PC-3 (cell line): ENCODE measurements at regions not wholly inside any gene's neighbourhood (a gene's known extent, or its start where the extent isn't known, plus 50 kb on each side); places are given as distances from the start of the nearest gene placed in this dataset.
"Not testable (repeated sequence)": the region's sequence is repeated elsewhere in the genome, so short reads cannot be mapped to it uniquely, and the experiment has no call there.

ENCODE experiments used
- ATAC-seq: fragments of 200-7000 bp; cut with Tn5 transposase; 2 replicates; pipeline ENCODE4 v1.9.1; 2020; ENCODE audit warnings: mild to moderate bottlenecking, moderate library complexity
- BruUV-seq: library from RNA; stranded (reverse); fragments of 400-500 nt; replicated peaks from 2 replicates; lab custom pipeline; 2021; lab: Mats Ljungman, UMichigan
- CTCF ChIA-PET: fragments of 300-600 bp; sonication (Branson Sonifier 250); formaldehyde crosslinking; loops from one replicate; lab custom pipeline; 2022; ENCODE audit warnings: antibody characterized with exemption; lab: Charles Lee
- POLR2A ChIA-PET: fragments of 300-600 bp; sonication (Branson Sonifier 250); formaldehyde crosslinking; loops from one replicate; lab custom pipeline; 2022; ENCODE audit warnings: antibody characterized with exemption; ENCODE audit not compliant: unreplicated experiment; lab: Charles Lee
- DNase-seq: peaks from one replicate; pipeline ENCODE4 v3.0.0-alpha.2; 2015
- H2AFZ ChIP-seq: fragments of 300-600 bp; sonication (generic); 2 replicates; pipeline ENCODE4 v1.6.0; 2016; ENCODE audit warnings: antibody characterized with exemption, low read length
- H3F3A ChIP-seq: fragments of 300-600 bp; sonication (generic); one replicate; pipeline ENCODE4 v1.6.0; 2017; ENCODE audit warnings: antibody characterized with exemption, low read length, control low read depth, mild to moderate bottlenecking; ENCODE audit not compliant: unreplicated experiment
- H3K27ac ChIP-seq: fragments of 300-600 bp; sonication (generic); 2 replicates; pipeline ENCODE4 v1.5.1; 2016; ENCODE audit warnings: mild to moderate bottlenecking, low read length
- H3K27me3 ChIP-seq: fragments of 300-600 bp; sonication (generic); 2 replicates; pipeline ENCODE4 v1.6.1; 2016; ENCODE audit warnings: low read length, mixed read lengths
- H3K36me3 ChIP-seq: fragments of 300-600 bp; sonication (generic); 2 replicates; pipeline ENCODE4 v1.6.1; 2016; ENCODE audit warnings: low read depth, mixed run types, low read length, mixed read lengths
- H3K4me1 ChIP-seq: fragments of 300-600 bp; sonication (generic); 2 replicates; pipeline ENCODE4 v1.5.1; 2016; ENCODE audit warnings: low read length; ENCODE audit not compliant: insufficient read depth
- H3K4me2 ChIP-seq: fragments of 300-600 bp; sonication (generic); 2 replicates; pipeline ENCODE4 v1.6.0; 2016; ENCODE audit warnings: low read length
- H3K4me3 ChIP-seq: fragments of 300-600 bp; sonication (generic); 2 replicates; pipeline ENCODE4 v1.5.1; 2016; ENCODE audit warnings: mild to moderate bottlenecking, low read length, mixed read lengths
- H3K79me2 ChIP-seq: fragments of 300-600 bp; sonication (generic); 2 replicates; pipeline ENCODE4 v1.6.1; 2017; ENCODE audit warnings: low read length, mixed read lengths
- H3K9ac ChIP-seq: fragments of 300-600 bp; sonication (generic); 2 replicates; pipeline ENCODE4 v1.6.0; 2016; ENCODE audit warnings: mild to moderate bottlenecking, low read length
- H3K9me2 ChIP-seq: fragments of 300-600 bp; sonication (generic); replicated peaks from 2 replicates; pipeline ENCODE4 v1.6.1; 2016; ENCODE audit warnings: mixed run types, low read length, mixed read lengths
- H3K9me3 ChIP-seq: fragments of 300-600 bp; sonication (generic); 2 replicates; pipeline ENCODE4 v1.6.1; 2016; ENCODE audit warnings: low read length, mixed read lengths
- H4K20me1 ChIP-seq: fragments of 300-600 bp; sonication (generic); 2 replicates; pipeline ENCODE4 v1.6.1; 2016; ENCODE audit warnings: low read length, mixed read lengths
- CTCF ChIP-seq: fragments of 300-600 bp; sonication (generic); conservative IDR thresholded peaks from 2 replicates; pipeline ENCODE4 v1.5.1; 2017; ENCODE audit warnings: antibody characterized with exemption, low read depth, mild to moderate bottlenecking, low read length
- EZH2 ChIP-seq: fragments of 300-600 bp; sonication (generic); IDR thresholded peaks from one replicate; pipeline ENCODE4 v1.6.1; 2017; ENCODE audit warnings: antibody characterized with exemption, mild to moderate bottlenecking, low read length; ENCODE audit not compliant: unreplicated experiment
- EZH2phosphoT487 ChIP-seq: fragments of 300-600 bp; sonication (generic); IDR thresholded peaks from 2 replicates; pipeline ENCODE4 v1.6.1; 2018; ENCODE audit warnings: mild to moderate bottlenecking, antibody characterized with exemption, low read length, borderline replicate concordance
- intact Hi-C: fragments of 100-400 bp; cut with micrococcal nuclease; formaldehyde crosslinking; loops from 2 replicates; pipeline ENCODE4 v1.9.0; 2023

- intact Hi-C loops = no loop called here
- BruUV-seq = no TSS peak
- no peaks in the 10 kb centered on the region for H3K9me3 ChIP-seq
- DNase-seq (no peak), ATAC-seq (no peak)
- TF ChIP-seq EZH2 (no peak), EZH2phosphoT487 (no peak), CTCF (no peak)
- H3K9ac ChIP-seq = no peak overlapping the region
- H2AFZ ChIP-seq = no peak overlapping the region
- H4K20me1 ChIP-seq = no peaks in the 10 kb centered on the region
- H3K79me2 ChIP-seq = no peaks in the 10 kb centered on the region
- no peaks in the 10 kb centered on the region for H3K36me3 ChIP-seq
- H3F3A ChIP-seq = no peaks in the 10 kb centered on the region
- no peaks in the 10 kb centered on the region for H3K9me2 ChIP-seq
- no peak overlapping the region for H3K27ac ChIP-seq
- CTCF ChIA-PET = no interaction called here
- no peak overlapping the region for H3K4me2 ChIP-seq
- POLR2A ChIA-PET = no interaction called here
- no peak overlapping the region for H3K4me3 ChIP-seq
- no peaks in the 10 kb centered on the region for H3K27me3 ChIP-seq
- H3K4me1 ChIP-seq = no peaks in the 10 kb centered on the region
Measured at GRCh38 chr6:95743591-95743990, 166.3 kb downstream of the MANEA start.

- CTCF ChIA-PET, H3K4me3 ChIP-seq, BruUV-seq, intact Hi-C loops, H3K9me3 ChIP-seq, H3K36me3 ChIP-seq, H3K4me2 ChIP-seq, H3K27ac ChIP-seq, H3K9ac ChIP-seq, H4K20me1 ChIP-seq, H3K79me2 ChIP-seq, POLR2A ChIA-PET, H3K9me2 ChIP-seq, H3K4me1 ChIP-seq, H3K27me3 ChIP-seq, H2AFZ ChIP-seq, DNase-seq, ATAC-seq, H3F3A ChIP-seq: not testable (repeated sequence)
Measured at GRCh38 chr6:95758236-95759069, 181.1 kb downstream of the MANEA start.

- Histone ChIP-seq H3K36me3 (no peaks in the 10 kb centered on the region), H3K27ac (no peak overlapping the region), H4K20me1 (no peaks in the 10 kb centered on the region), H3K9me3 (no peaks in the 10 kb centered on the region), H2AFZ (no peak overlapping the region), H3K79me2 (no peaks in the 10 kb centered on the region), H3K4me2 (no peak overlapping the region), H3K9ac (no peak overlapping the region), H3K27me3 (no peaks in the 10 kb centered on the region), H3K9me2 (no peaks in the 10 kb centered on the region), H3K4me3 (no peak overlapping the region), H3F3A (no peaks in the 10 kb centered on the region), H3K4me1 (no peaks in the 10 kb centered on the region)
- DNase-seq (no peak), ATAC-seq (no peak)
- intact Hi-C loops = no loop called here
- ChIA-PET POLR2A (no interaction called here), CTCF (no interaction called here)
- no TSS peak for BruUV-seq
- TF ChIP-seq EZH2 = no peak
- TF ChIP-seq CTCF = no peak
- no peak for TF ChIP-seq EZH2phosphoT487
Measured at GRCh38 chr6:95767897-95768463, 190.6 kb downstream of the MANEA start.
